Ectodermal cell (in vitro differentiated cells): ENCODE measurements at regions not wholly inside any gene's neighbourhood (a gene's known extent, or its start where the extent isn't known, plus 50 kb on each side); places are given as distances from the start of the nearest gene placed in this dataset.

Experiments
- H3K27ac ChIP-seq: 2 replicates; pipeline ENCODE4 v1.7.0; 2013; ENCODE audit warnings: mild to moderate bottlenecking, low read depth, low read length; ENCODE audit not compliant: insufficient read depth, poor library complexity, severe bottlenecking
- H3K27me3 ChIP-seq: 2 replicates; pipeline ENCODE4 v1.7.0; 2013; ENCODE audit warnings: mild to moderate bottlenecking, low read length; ENCODE audit not compliant: insufficient read depth, control insufficient read depth, poor library complexity, severe bottlenecking
- H3K36me3 ChIP-seq: one replicate; pipeline ENCODE4 v1.7.0; 2013; ENCODE audit warnings: low read length; ENCODE audit not compliant: control insufficient read depth, insufficient read depth
- H3K4me1 ChIP-seq: one replicate; pipeline ENCODE4 v1.7.0; 2013; ENCODE audit warnings: low read length; ENCODE audit not compliant: control insufficient read depth, insufficient read depth
- H3K4me3 ChIP-seq: 2 replicates; pipeline ENCODE4 v1.7.0; 2013; ENCODE audit warnings: low read depth, low read length, control low read depth; ENCODE audit not compliant: insufficient read depth
- H3K9me3 ChIP-seq: 2 replicates; pipeline ENCODE4 v1.7.0; 2013; ENCODE audit warnings: mild to moderate bottlenecking, low read length, moderate library complexity; ENCODE audit not compliant: control insufficient read depth
- WGBS, 2 experiments: methylation state at CpG; one replicate each; pipeline ENCODE4 v1.1.7; 2013; ENCODE audit warnings: missing lambda C conversion rate in 2 of 2; 5-methylcytosine and 5-hydroxymethylcytosine counted together

DNA sequence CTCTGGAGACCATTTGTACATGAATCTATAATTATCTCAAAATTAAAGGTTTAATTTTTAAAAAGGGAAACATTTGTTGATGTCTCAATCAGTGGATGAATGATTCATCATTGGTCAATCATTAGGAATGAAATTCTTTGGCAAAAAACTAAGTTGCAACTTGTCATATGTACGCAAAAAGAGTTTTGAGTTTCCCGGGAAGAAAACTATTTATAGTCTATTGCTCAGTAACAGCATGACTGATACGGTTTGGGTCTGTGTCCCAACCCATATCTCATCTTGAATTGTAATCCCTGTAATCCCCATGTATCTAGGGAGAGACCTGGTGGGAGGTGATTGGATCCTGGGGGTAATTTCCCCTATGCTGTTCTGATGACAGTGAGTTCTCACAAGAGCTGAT, 765.8 kb upstream of the ROBO1 start:
- WGBS, 2 experiments: 89 to 92% methylated on average over 3 of the region's 3 CpGs
- H3K27me3 ChIP-seq: no peaks in the 10 kb centered on the region
- no peak overlapping the region for H3K4me3 ChIP-seq
- no peaks in the 10 kb centered on the region for H3K9me3 ChIP-seq
- H3K4me1 ChIP-seq: no peaks in the 10 kb centered on the region
- no peak overlapping the region for H3K27ac ChIP-seq
- H3K36me3 ChIP-seq: no peaks in the 10 kb centered on the region

GRCh38 chr3:80526153-80526552, 758.4 kb upstream of the ROBO1 start:
- Histone ChIP-seq H3K9me3 (no peaks in the 10 kb centered on the region), H3K27me3 (no peaks in the 10 kb centered on the region), H3K4me1 (no peaks in the 10 kb centered on the region), H3K36me3 (no peaks in the 10 kb centered on the region), H3K27ac (no peak overlapping the region), H3K4me3 (no peak overlapping the region)
- WGBS, 2 experiments: 70 to 74% methylated on average over 3 to 4 of the region's 4 CpGs

GRCh38 chr3:80521081-80521480, 753.3 kb upstream of the ROBO1 start:
- H3K4me3 ChIP-seq: no peak overlapping the region
- H3K4me1 ChIP-seq: no peaks in the 10 kb centered on the region
- no peaks in the 10 kb centered on the region for H3K9me3 ChIP-seq
- H3K27ac ChIP-seq: no peak overlapping the region
- no peaks in the 10 kb centered on the region for H3K27me3 ChIP-seq
- H3K36me3 ChIP-seq: no peaks in the 10 kb centered on the region

DNA sequence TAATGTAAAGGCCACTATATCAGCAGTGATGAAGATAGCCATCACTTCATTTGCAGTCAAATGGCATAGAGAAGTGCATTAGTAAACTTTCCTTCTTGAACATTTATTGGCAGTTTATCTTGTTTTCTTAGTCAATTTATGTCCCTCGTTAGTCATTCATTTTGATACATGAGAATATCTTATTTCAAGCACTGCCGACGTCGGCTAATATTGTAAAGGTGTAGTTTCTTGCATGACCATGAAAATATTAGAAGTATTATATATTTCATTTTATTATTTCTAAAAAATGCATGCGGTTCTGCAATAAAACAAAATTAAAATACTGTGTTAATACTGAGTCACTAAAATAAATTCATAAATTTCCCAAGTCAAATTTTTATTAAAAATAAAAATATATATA, 751.6 kb upstream of the ROBO1 start:
- H3K36me3 ChIP-seq: no peaks in the 10 kb centered on the region
- H3K27me3 ChIP-seq: no peaks in the 10 kb centered on the region
- no peaks in the 10 kb centered on the region for H3K9me3 ChIP-seq
- WGBS, 2 experiments: 100% methylated on average over 1 of the region's 5 CpGs
- no peak overlapping the region for H3K27ac ChIP-seq
- H3K4me1 ChIP-seq: no peaks in the 10 kb centered on the region
- H3K4me3 ChIP-seq: no peak overlapping the region

DNA sequence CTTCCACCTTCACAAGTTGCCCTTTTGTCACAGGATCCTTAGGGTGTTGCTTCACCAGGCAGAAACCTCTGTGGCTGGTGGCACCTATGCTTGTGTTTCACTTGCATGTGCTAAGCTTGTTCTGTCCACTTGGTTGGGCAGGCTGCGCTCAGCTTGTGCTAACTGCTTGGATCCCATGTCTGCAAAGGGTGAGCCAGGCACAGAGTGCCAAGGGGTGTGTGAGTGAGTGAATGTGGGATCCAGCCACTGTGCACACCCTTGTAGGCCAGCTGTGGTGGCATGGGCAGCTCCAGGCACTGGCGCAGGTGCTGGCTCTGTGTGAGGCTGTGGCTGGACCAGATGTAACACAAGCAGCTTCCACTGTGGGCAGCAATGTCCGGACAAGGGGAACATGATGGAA, 728.7 kb upstream of the ROBO1 start:
- Histone ChIP-seq H3K4me3 (no peak overlapping the region), H3K27me3 (no peaks in the 10 kb centered on the region), H3K4me1 (no peaks in the 10 kb centered on the region), H3K36me3 (no peaks in the 10 kb centered on the region), H3K27ac (no peak overlapping the region), H3K9me3 (no peaks in the 10 kb centered on the region)
- WGBS, 2 experiments: 92 to 94% methylated on average over 3 of the region's 3 CpGs

DNA sequence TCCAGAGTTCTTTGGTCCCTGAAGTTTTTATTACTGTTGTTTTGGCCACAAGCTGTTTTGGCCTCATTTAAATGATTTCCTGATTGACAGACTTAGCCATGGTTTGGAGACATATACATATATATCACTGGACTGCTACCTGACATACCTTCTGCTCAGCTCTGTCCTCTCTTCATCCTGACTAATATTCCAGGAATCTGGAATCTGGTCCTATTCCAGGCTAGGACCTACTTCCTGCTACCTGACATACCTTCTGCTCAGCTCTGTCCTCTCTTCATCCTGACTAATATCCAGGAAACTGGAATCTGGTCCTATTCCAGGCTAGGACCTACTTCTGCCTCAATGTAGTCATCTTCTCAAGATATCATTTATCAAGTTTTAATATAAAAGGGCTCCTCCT, 724.4 kb upstream of the ROBO1 start:
- H3K27me3 ChIP-seq: no peaks in the 10 kb centered on the region
- H3K27ac ChIP-seq: no peak overlapping the region
- H3K4me3 ChIP-seq: no peak overlapping the region
- no peaks in the 10 kb centered on the region for H3K36me3 ChIP-seq
- no peaks in the 10 kb centered on the region for H3K4me1 ChIP-seq
- no peaks in the 10 kb centered on the region for H3K9me3 ChIP-seq

GRCh38 chr3:80472961-80473360, 705.2 kb upstream of the ROBO1 start:
- no peak overlapping the region for H3K4me3 ChIP-seq
- H3K4me1 ChIP-seq: no peaks in the 10 kb centered on the region
- whole genome bisulfite sequencing, 2 experiments: 86 to 97% methylated on average over 1 of the region's 1 CpG
- no peak overlapping the region for H3K27ac ChIP-seq
- H3K9me3 ChIP-seq: no peaks in the 10 kb centered on the region
- no peaks in the 10 kb centered on the region for H3K36me3 ChIP-seq
- H3K27me3 ChIP-seq: no peaks in the 10 kb centered on the region

DNA sequence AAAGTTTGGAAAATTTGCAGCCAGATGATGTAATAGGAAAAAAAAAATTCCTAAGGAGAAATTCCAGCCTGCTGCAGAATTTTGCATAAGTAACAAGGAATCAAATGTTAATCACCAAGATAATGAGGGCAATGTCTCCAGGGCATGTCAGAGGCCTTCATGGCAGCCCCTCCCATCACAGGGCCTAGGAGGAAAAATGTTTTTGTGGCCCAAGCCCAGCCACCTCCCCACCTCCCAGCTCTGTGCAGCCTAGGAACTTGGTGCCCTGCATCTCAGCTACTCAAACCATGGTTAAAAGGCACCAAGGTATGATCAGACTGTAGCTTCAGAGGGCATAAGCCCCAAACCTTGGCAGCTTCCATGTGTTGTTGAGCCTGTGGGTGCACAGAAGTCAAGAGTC, 704.7 kb upstream of the ROBO1 start:
- Histone ChIP-seq H3K36me3 (no peaks in the 10 kb centered on the region), H3K4me1 (no peaks in the 10 kb centered on the region), H3K27me3 (no peaks in the 10 kb centered on the region), H3K27ac (no peak overlapping the region), H3K9me3 (no peaks in the 10 kb centered on the region), H3K4me3 (no peak overlapping the region)

- Histone ChIP-seq H3K4me3 (no peak overlapping the region), H3K27me3 (no peaks in the 10 kb centered on the region), H3K9me3 (no peaks in the 10 kb centered on the region), H3K36me3 (no peaks in the 10 kb centered on the region), H3K27ac (no peak overlapping the region), H3K4me1 (no peaks in the 10 kb centered on the region)
- 86% methylated on average over 1 of the region's 2 CpGs; no CpG with 5 or more reads in 1 of the 2 experiments for WGBS, 2 experiments
Measured at GRCh38 chr3:80470433-80470832, 702.6 kb upstream of the ROBO1 start.

GRCh38 chr3:80465746-80466145, 697.9 kb upstream of the ROBO1 start:
- Histone ChIP-seq H3K27ac (no peak overlapping the region), H3K4me3 (no peak overlapping the region), H3K36me3 (no peaks in the 10 kb centered on the region), H3K4me1 (no peaks in the 10 kb centered on the region), H3K27me3 (no peaks in the 10 kb centered on the region), H3K9me3 (no peaks in the 10 kb centered on the region)
- WGBS, 2 experiments: 97 to 100% methylated on average over 1 of the region's 1 CpG

GRCh38 chr3:80451393-80451792, 683.6 kb upstream of the ROBO1 start:
- no peak overlapping the region for H3K4me3 ChIP-seq
- H3K27ac ChIP-seq: no peak overlapping the region
- H3K9me3 ChIP-seq: no peaks in the 10 kb centered on the region
- no peaks in the 10 kb centered on the region for H3K36me3 ChIP-seq
- no peaks in the 10 kb centered on the region for H3K27me3 ChIP-seq
- H3K4me1 ChIP-seq: no peaks in the 10 kb centered on the region
